Motor neuron (in vitro differentiated cells): ENCODE measurements at regions not wholly inside any gene's neighbourhood (a gene's known extent, or its start where the extent isn't known, plus 50 kb on each side); places are given as distances from the start of the nearest gene placed in this dataset.
"Not testable (repeated sequence)": the region's sequence is repeated elsewhere in the genome, so short reads cannot be mapped to it uniquely, and the experiment has no call there.

ENCODE experiments used
- ATAC-seq, 8 experiments: fragments of 200-7000 bp; cut with Tn5 transposase; replicated peaks in 6 of 8; 2 replicates each; pipeline ENCODE4 v1.8.0; 2021; ENCODE audit warnings: mild to moderate bottlenecking in 8 of 8, moderate library complexity in 8 of 8
- H3K27ac ChIP-seq, 2 donors: fragments of 250-450 bp; sonication (Bioruptor Pico); 2 replicates each; pipeline ENCODE4 v1.9.0; 2021; ENCODE audit warnings: antibody characterized with exemption in 2 of 2, mild to moderate bottlenecking in 2 of 2, moderate library complexity in 1 of 2
- H3K4me1 ChIP-seq, 2 donors: fragments of 250-450 bp; sonication (Bioruptor Pico); replicated peaks in 1 of 2; 2 replicates each; pipeline ENCODE4 v1.6.1; 2021; ENCODE audit warnings: antibody characterized with exemption in 2 of 2, mild to moderate bottlenecking in 2 of 2, moderate library complexity in 1 of 2
- H3K4me3 ChIP-seq, 5 donors: fragments of 250-450 bp; sonication (Bioruptor Pico); 2 replicates each; pipeline ENCODE4 v1.9.0; 2021; ENCODE audit warnings: antibody characterized with exemption in 5 of 5, mild to moderate bottlenecking in 5 of 5, moderate library complexity in 4 of 5
- WGBS, 10 experiments: fragments of 450-650 bp; shearing (Covaris generic); methylation state at CpG; one replicate each; pipeline ENCODE4 v1.0.0; 2022; 5-methylcytosine and 5-hydroxymethylcytosine counted together
- in situ Hi-C, 9 experiments: fragments of 400-800 bp; cut with MboI; loops; one replicate each; pipeline ENCODE4 v1.15.0; 2021; ENCODE audit warnings: low sequenced_read_pairs in 9 of 9, low pct_unique_long_range_greater_than_20kb in 2 of 9; ENCODE audit not compliant: unreplicated experiment in 9 of 9

DNA sequence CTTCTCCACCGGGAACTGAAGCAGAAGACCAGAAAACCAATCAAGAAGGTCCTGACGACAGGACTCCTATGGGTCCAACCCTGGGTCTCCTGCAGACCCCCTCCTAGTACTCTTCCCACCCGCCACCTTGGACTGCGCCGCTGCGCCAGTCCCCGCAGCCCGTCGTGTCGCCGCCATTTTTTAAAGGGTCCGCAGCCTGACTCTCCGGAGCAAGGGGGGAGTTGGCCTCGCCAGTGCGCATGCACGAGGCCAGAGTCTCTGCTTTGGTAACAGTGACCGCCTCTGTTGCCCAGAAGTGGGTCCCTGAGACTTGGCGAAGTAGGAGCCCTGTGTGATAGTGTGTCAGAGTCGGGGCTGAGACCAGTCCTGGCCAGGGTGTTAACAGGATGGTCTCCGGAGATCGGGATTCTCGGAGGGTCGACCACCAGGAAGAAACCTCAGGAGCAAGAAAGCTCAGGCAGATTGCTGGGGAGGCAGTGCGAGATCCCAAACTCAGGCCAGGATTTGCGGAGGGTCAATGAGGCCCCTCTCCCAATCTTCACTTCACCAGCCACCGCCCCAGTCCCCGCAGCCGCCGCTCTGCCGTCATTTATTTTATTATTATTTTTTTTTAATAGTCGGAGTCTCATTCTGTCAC lies 612.5 kb downstream of the KCNJ18 start:
- Histone ChIP-seq H3K4me1 (no peaks in the 10 kb centered on the region), H3K4me3 (no peak overlapping the region), H3K27ac (no peak overlapping the region)
- 0 to 100% (median 87%) methylated on average over 1 to 25 of the region's 31 CpGs; no CpG with 5 or more reads in 4 of the 10 experiments for WGBS, 10 experiments
- in situ Hi-C loops: loop anchor here in 2 of 9 experiments (25.0 kb wide), 1 partner anchor 92 kb away; no protein-coding TSS in a partner anchor
- ATAC-seq: no peak

DNA sequence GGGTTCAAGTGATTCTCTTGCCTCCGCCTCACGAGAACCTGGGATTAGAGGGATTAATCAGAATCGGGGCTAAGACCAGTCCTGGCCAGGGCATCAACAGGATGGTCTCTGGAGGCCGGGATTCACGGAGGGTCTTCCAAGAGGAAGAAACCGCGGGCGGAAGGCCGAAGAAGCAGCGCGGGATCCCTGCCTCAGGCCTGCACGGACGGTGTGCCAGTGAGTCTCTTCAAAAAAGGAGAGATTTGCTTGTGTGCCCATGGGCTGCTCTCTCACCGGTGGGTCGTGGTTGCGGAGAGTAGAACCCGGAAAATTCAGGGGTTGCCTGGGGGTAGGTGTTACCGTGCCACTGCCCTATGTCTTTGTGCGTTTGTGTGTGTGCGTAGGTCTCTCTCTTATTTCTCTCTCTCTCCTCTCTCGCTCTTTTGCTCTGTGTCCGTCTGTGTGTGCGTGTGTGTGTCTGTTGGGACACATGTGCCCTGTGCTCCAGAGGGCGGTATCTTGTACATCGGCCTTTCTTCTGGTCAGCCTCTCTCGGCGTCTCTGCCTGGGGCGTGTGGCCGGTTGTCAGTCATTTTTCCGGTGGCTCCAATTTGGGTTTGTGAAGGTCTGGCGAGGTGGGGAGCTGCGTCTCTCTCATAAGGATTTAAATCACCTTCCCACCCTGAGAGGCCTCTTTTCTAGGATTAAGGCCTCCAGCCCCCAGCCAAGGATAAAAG lies 613.2 kb downstream of the KCNJ18 start:
- in situ Hi-C loops: loop anchor here in 2 of 9 experiments (25.0 kb wide), 1 partner anchor 93 kb away; no protein-coding TSS in a partner anchor
- Histone ChIP-seq H3K27ac (no peak overlapping the region), H3K4me3 (no peak overlapping the region), H3K4me1 (no peaks in the 10 kb centered on the region)
- no peak for ATAC-seq
- 77 to 90% (median 81%) methylated on average over 2 to 21 of the region's 32 CpGs; no CpG with 5 or more reads in 4 of the 10 experiments for WGBS, 10 experiments

GRCh38 chr17:22310292-22310691 lies 618.0 kb downstream of the KCNJ18 start:
- not testable (repeated sequence) for H3K4me1 ChIP-seq, ATAC-seq, H3K27ac ChIP-seq, H3K4me3 ChIP-seq
- 26 to 83% (median 82%) methylated on average over 3 to 6 of the region's 7 CpGs; no CpG with 5 or more reads in 7 of the 10 experiments for WGBS, 10 experiments
- in situ Hi-C loops: loop anchor here in 2 of 9 experiments (25.0 kb wide), 1 partner anchor 98 kb away; no protein-coding TSS in a partner anchor

GRCh38 chr17:22310717-22311686 lies 618.7 kb downstream of the KCNJ18 start:
- Histone ChIP-seq H3K4me1 (peaks cover 0 to 6% of the 10 kb centered on the region in 2 donors), H3K4me3 (peak overlapping the region in 3 of 5 donors; percentile 2 to 13 (median 12)), H3K27ac (no peak overlapping the region)
- in situ Hi-C loops: loop anchor here in 2 of 9 experiments (25.0 kb wide), 1 partner anchor 99 kb away; no protein-coding TSS in a partner anchor
- ATAC-seq: peak in 5 of 8 experiments; percentile 29 to 74 (median 67)
- WGBS, 10 experiments: 6 to 50% (median 21%) methylated on average over 2 to 8 of the region's 26 CpGs; no CpG with 5 or more reads in 2 of the 10 experiments

- in situ Hi-C loops: loop anchor here in 2 of 9 experiments (25.0 kb wide), 1 partner anchor 109 kb away; no protein-coding TSS in a partner anchor
- not testable (repeated sequence) for H3K27ac ChIP-seq, H3K4me1 ChIP-seq, ATAC-seq, H3K4me3 ChIP-seq
- 24 to 73% (median 55%) methylated on average over 1 to 3 of the region's 4 CpGs; no CpG with 5 or more reads in 6 of the 10 experiments for WGBS, 10 experiments
These were observed 628.7 kb downstream of the KCNJ18 start for GRCh38 chr17:22321001-22321400.

DNA sequence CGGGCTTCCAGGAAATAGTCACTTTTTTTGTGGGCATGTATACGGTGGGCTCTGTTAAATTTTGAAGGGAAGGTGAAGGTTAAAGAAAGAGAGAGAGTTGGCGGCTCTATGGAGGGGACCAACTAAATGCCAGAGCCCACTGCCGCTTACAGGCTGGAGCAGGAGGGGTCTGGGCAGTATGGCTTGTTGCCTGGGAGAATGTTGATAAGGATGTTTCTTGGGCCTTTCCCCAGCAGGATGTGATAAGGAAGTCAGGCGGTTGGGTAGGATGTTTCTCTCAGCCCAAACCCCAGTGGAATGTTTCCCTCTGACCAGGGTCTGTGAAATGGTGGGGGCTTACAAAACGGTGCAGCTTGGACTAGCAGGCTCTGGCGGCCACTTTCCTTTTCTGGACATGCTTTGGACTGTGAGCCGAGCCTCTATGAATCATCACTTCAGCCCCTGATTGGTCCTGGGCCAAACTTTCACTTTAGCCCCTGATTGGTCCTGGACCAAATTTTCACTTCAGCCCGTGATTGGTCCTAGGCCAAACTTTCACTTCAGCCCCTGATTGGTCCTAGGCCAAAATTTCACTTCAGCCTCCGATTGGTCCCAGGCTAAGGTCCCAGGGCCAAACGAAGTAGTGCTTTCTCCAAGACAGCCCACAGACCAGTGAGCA lies 630.7 kb downstream of the KCNJ18 start:
- in situ Hi-C loops: loop anchor here in 2 of 9 experiments (25.0 kb wide), 1 partner anchor 111 kb away; no protein-coding TSS in a partner anchor
- H3K27ac ChIP-seq, H3K4me1 ChIP-seq, ATAC-seq, H3K4me3 ChIP-seq: not testable (repeated sequence)
- 0 to 79% (median 53%) methylated on average over 1 to 6 of the region's 11 CpGs; no CpG with 5 or more reads in 1 of the 10 experiments for WGBS, 10 experiments

DNA sequence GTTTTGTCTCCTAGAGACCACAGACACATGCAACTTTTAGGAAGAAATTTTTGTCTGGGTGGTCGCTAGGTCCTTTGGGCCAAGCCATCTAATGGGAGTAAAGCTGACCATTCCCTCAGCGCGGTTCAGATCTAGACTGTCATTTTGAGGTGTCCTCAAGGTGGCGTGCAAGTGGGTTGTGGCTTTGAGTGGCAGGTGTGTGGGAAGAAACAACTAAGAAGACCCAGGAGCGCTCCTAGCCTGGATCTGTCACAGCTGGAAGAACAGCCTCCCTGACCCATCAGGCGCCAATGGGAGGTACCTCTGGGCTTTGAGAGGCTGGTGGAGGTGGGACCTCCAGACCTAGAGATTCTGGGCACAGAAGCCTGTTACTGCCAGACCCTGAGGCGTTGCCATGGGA lies 645.1 kb downstream of the KCNJ18 start:
- no peak overlapping the region for H3K27ac ChIP-seq
- in situ Hi-C loops: no loop called here
- H3K4me1 ChIP-seq: no peaks in the 10 kb centered on the region
- no peak overlapping the region for H3K4me3 ChIP-seq
- no peak for ATAC-seq
- 10 to 93% (median 20%) methylated on average over 1 to 3 of the region's 7 CpGs; no CpG with 5 or more reads in 5 of the 10 experiments for WGBS, 10 experiments

- H3K4me3 ChIP-seq, H3K4me1 ChIP-seq, H3K27ac ChIP-seq, ATAC-seq, in situ Hi-C loops: not testable (repeated sequence)
- 0 to 20% (median 4%) methylated on average over 1 to 2 of the region's 2 CpGs; no CpG with 5 or more reads in 6 of the 10 experiments for WGBS, 10 experiments
These were observed 664.3 kb downstream of the KCNJ18 start for GRCh38 chr17:22356603-22357002.

GRCh38 chr17:22370988-22371387 lies 678.7 kb downstream of the KCNJ18 start:
- 0 to 16% (median 0%) methylated on average over 1 to 3 of the region's 3 CpGs; no CpG with 5 or more reads in 4 of the 10 experiments for WGBS, 10 experiments
- H3K27ac ChIP-seq, H3K4me3 ChIP-seq, H3K4me1 ChIP-seq, ATAC-seq, in situ Hi-C loops: not testable (repeated sequence)

- no peak for ATAC-seq
- no peak overlapping the region for H3K27ac ChIP-seq
- H3K4me3 ChIP-seq: no peak overlapping the region
- WGBS, 10 experiments: 0 to 58% (median 47%) methylated on average over 1 to 4 of the region's 6 CpGs; no CpG with 5 or more reads in 3 of the 10 experiments
- in situ Hi-C loops: no loop called here
- H3K4me1 ChIP-seq: no peaks in the 10 kb centered on the region
These were observed 681.6 kb downstream of the KCNJ18 start for GRCh38 chr17:22373911-22374310.

- no peak for ATAC-seq
- Histone ChIP-seq H3K4me3 (no peak overlapping the region), H3K27ac (no peak overlapping the region), H3K4me1 (no peaks in the 10 kb centered on the region)
- 0 to 70% (median 54%) methylated on average over 1 to 16 of the region's 18 CpGs; no CpG with 5 or more reads in 3 of the 10 experiments for WGBS, 10 experiments
- in situ Hi-C loops: no loop called here
These were observed 682.4 kb downstream of the KCNJ18 start for GRCh38 chr17:22374741-22375140.

DNA sequence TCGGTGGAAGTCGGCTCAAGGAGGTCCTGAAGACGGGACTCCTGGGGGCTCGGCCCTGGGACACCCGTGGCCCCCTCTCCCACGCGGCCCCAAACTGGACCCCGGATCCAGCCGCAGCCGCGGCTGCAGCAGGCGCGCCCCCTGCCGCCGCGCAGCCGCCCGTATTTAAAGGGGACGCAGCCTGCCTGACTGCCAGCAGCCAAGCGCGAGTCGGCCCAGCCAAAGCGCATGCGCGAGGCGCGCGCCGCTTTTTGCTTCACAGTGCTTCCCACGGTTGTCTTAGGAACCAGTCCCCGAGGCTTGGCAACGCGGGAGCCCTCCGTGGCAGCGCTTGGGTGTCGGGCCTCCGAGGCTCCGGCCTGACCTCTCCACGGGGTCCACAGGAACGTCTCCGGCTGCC lies 684.4 kb downstream of the KCNJ18 start:
- H3K4me1 ChIP-seq, H3K27ac ChIP-seq, H3K4me3 ChIP-seq, ATAC-seq, in situ Hi-C loops: not testable (repeated sequence)
- no CpG with 5 or more reads among the region's 41 CpGs for WGBS, 10 experiments
